Transverse colon (tissue), 4 donors: ENCODE measurements at regions not wholly inside any gene's neighbourhood (a gene's known extent, or its start where the extent isn't known, plus 50 kb on each side); places are given as distances from the start of the nearest gene placed in this dataset.

Experiments
- EP300 ChIP-seq: sonication (generic); formaldehyde crosslinking; IDR thresholded peaks from one replicate; pipeline ENCODE4 v1.6.1; 2017; ENCODE audit warnings: antibody characterized with exemption, low read depth
- POLR2AphosphoS5 ChIP-seq, 3 donors: sonication (generic); formaldehyde crosslinking; IDR thresholded peaks; one replicate each; pipeline ENCODE4 v1.6.1; 2016; ENCODE audit warnings: antibody characterized with exemption in 3 of 3
- TF ChIP-seq, protein P1 (sequence below), 5 experiments: fragments of 200-600 bp in 3 of 5; fragments of 450-650 bp in 2 of 5; sonication (generic) in 3 of 5; IDR thresholded peaks; 1 replicate in 2 of 5; 2 replicates in 3 of 5; pipeline ENCODE4 v1.5.1; 2016 to 2017; ENCODE audit warnings: antibody characterized with exemption in 5 of 5, inconsistent platforms in 3 of 5, mild to moderate bottlenecking in 2 of 5, moderate library complexity in 1 of 5

DNA sequence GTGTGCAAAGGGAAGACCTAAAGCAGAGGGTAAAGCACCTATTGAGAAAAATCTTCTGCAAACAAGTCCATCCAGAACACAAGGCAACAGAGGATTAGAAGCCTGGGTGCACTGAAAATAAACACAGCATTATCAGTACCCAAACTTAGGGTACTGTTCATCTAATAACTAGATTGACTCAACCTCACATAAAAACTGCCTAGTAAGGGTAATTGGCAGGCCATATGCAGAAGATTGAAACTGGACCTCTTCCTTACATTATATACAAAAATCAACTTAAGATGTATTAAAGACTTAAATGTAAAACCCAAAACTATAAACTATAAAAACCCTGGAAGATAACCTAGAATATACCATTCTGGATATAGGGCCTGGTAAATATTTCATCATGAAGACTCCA is 91.2 kb upstream of the SIRPG start:
- TF ChIP-seq POLR2AphosphoS5 (IDR thresholded peaks at IDR 0.05): no peak
- TF ChIP-seq, protein P1, sequence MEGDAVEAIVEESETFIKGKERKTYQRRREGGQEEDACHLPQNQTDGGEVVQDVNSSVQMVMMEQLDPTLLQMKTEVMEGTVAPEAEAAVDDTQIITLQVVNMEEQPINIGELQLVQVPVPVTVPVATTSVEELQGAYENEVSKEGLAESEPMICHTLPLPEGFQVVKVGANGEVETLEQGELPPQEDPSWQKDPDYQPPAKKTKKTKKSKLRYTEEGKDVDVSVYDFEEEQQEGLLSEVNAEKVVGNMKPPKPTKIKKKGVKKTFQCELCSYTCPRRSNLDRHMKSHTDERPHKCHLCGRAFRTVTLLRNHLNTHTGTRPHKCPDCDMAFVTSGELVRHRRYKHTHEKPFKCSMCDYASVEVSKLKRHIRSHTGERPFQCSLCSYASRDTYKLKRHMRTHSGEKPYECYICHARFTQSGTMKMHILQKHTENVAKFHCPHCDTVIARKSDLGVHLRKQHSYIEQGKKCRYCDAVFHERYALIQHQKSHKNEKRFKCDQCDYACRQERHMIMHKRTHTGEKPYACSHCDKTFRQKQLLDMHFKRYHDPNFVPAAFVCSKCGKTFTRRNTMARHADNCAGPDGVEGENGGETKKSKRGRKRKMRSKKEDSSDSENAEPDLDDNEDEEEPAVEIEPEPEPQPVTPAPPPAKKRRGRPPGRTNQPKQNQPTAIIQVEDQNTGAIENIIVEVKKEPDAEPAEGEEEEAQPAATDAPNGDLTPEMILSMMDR (IDR thresholded peaks at IDR 0.05): no peak
- no peak for TF ChIP-seq EP300
